Adrenal gland (tissue), 5 donors: ENCODE measurements at regions not wholly inside any gene's neighbourhood (a gene's known extent, or its start where the extent isn't known, plus 50 kb on each side); places are given as distances from the start of the nearest gene placed in this dataset.

Experiments
- CTCF ChIP-seq, 6 experiments: fragments of 450-650 bp in 4 of 6; fragments of 200-600 bp in 2 of 6; sonication (generic) in 1 of 6; IDR thresholded peaks; 1 replicate in 5 of 6; 2 replicates in 1 of 6; pipeline versions ENCODE4 v1.5.1 to v1.8.0; 2016 to 2021; ENCODE audit warnings: antibody characterized with exemption in 6 of 6, mild to moderate bottlenecking in 2 of 6, moderate library complexity in 1 of 6
- POLR2A ChIP-seq, 2 donors: fragments of 450-650 bp; IDR thresholded peaks; one replicate each; pipeline ENCODE4 v1.6.1; 2017; ENCODE audit warnings: antibody characterized with exemption in 2 of 2, mild to moderate bottlenecking in 2 of 2, moderate library complexity in 1 of 2
- donor health status: DM: no; HTN: no; CAD: no.

GRCh38 chr3:115550285-115550761 lies 73.0 kb upstream of the GAP43 start:
- TF ChIP-seq CTCF (IDR thresholded peaks at IDR 0.05) (no peak), POLR2A (IDR thresholded peaks at IDR 0.05) (no peak)
